ENCODE measurements at regions not wholly inside any gene's neighbourhood (a gene's known extent, or its start where the extent isn't known, plus 50 kb on each side); places are given as distances from the start of the nearest gene placed in this dataset.

DNA sequence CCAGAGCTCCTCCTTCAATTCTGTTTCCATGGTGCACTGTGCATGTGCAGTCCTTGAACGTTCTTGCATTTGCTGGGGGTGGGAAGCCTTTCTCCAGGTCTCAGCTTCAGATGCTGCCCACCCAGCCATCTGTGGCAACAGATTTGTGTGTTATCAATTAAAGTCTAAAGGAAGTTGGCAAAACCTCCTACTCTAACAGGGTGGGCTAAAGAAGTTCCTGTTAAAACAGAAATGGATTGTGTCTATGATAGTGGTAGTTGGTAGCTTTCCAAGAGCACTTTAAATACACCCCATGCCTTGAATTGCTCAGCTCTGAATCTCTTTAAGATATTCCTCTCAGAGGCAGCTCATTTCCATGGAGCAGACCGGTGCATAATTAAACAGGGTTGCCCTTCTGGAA is 488.0 kb upstream of the SUCLG2 start:
- Mint-ChIP-seq H3K4me1 (ENCODE audit: low read depth, unreplicated experiment) (no peaks in the 10 kb centered on the region), H3K27ac (ENCODE audit: unreplicated experiment) (no peak overlapping the region)

DNA sequence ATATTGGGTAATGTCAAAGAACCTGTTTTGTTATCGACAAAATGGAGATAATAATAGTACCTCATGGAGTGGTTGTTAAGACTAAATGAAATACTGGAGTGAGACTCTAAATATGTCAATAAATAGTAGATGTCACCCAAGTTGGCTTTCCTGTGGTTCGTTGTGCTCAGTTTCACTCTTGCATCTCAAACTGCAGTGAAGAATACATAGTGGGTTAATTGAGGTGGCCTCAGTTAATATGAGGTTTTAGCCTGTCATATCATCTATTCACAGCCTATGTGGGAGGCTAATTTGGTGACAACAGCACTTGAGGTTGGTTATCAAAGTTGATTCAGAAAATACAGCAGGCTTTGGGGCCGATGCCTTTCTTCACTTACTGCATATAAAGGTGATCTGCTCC is 485.5 kb upstream of the SUCLG2 start:
- no peak overlapping the region for H3K27ac Mint-ChIP-seq (ENCODE audit: unreplicated experiment)
- no peaks in the 10 kb centered on the region for H3K9me3 Mint-ChIP-seq (ENCODE audit: unreplicated experiment)

More for the DNA sequence above, 488.0 kb upstream of the SUCLG2 start:
- H3K27me3 Mint-ChIP-seq (ENCODE audit: unreplicated experiment): no peaks in the 10 kb centered on the region
- no peaks in the 10 kb centered on the region for H3K9me3 Mint-ChIP-seq (ENCODE audit: unreplicated experiment)
- DNase-seq: no peak
- no peak overlapping the region for H3K4me3 Mint-ChIP-seq (ENCODE audit: unreplicated experiment)
- TF ChIP-seq, protein P1, sequence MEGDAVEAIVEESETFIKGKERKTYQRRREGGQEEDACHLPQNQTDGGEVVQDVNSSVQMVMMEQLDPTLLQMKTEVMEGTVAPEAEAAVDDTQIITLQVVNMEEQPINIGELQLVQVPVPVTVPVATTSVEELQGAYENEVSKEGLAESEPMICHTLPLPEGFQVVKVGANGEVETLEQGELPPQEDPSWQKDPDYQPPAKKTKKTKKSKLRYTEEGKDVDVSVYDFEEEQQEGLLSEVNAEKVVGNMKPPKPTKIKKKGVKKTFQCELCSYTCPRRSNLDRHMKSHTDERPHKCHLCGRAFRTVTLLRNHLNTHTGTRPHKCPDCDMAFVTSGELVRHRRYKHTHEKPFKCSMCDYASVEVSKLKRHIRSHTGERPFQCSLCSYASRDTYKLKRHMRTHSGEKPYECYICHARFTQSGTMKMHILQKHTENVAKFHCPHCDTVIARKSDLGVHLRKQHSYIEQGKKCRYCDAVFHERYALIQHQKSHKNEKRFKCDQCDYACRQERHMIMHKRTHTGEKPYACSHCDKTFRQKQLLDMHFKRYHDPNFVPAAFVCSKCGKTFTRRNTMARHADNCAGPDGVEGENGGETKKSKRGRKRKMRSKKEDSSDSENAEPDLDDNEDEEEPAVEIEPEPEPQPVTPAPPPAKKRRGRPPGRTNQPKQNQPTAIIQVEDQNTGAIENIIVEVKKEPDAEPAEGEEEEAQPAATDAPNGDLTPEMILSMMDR (IDR thresholded peaks at IDR 0.05; ENCODE audit: partially characterized antibody, unreplicated experiment): no peak
- H3K36me3 Mint-ChIP-seq (ENCODE audit: unreplicated experiment): no peaks in the 10 kb centered on the region

DNA sequence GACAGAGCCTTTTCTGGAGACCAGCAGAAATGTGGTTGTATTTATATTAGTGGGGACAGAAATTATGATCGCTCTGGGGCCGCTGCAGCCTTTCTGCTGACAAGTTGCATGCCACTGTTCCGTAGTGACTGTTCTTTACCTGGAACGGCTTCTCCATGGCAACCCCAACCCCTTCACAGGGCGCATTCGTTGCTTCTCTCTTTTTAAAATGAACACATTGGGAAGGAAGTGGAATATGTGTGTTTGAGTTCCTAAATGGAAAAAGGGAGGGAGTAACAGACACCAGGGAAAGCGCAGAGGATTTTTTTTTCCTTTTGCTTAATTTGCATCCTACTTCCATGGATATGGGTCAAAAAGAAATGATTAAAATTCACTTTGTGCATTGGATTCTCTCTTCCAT is 482.0 kb upstream of the SUCLG2 start:
- Mint-ChIP-seq H3K4me1 (ENCODE audit: low read depth, unreplicated experiment) (no peaks in the 10 kb centered on the region), H3K36me3 (ENCODE audit: unreplicated experiment) (no peaks in the 10 kb centered on the region), H3K4me3 (ENCODE audit: unreplicated experiment) (no peak overlapping the region), H3K27ac (ENCODE audit: unreplicated experiment) (no peak overlapping the region), H3K9me3 (ENCODE audit: unreplicated experiment) (no peaks in the 10 kb centered on the region), H3K27me3 (ENCODE audit: unreplicated experiment) (peaks cover 3% of the 10 kb centered on the region)
- no peak for DNase-seq
- TF ChIP-seq, protein P1 (IDR thresholded peaks at IDR 0.05; ENCODE audit: partially characterized antibody, unreplicated experiment): no peak

More for the DNA sequence above, 485.5 kb upstream of the SUCLG2 start:
- H3K36me3 Mint-ChIP-seq (ENCODE audit: unreplicated experiment): no peaks in the 10 kb centered on the region
- H3K4me3 Mint-ChIP-seq (ENCODE audit: unreplicated experiment): no peak overlapping the region
- no peaks in the 10 kb centered on the region for H3K4me1 Mint-ChIP-seq (ENCODE audit: low read depth, unreplicated experiment)
- TF ChIP-seq, protein P1 (IDR thresholded peaks at IDR 0.05; ENCODE audit: partially characterized antibody, unreplicated experiment): no peak
- H3K27me3 Mint-ChIP-seq (ENCODE audit: unreplicated experiment): no peaks in the 10 kb centered on the region
- no peak for DNase-seq

DNA sequence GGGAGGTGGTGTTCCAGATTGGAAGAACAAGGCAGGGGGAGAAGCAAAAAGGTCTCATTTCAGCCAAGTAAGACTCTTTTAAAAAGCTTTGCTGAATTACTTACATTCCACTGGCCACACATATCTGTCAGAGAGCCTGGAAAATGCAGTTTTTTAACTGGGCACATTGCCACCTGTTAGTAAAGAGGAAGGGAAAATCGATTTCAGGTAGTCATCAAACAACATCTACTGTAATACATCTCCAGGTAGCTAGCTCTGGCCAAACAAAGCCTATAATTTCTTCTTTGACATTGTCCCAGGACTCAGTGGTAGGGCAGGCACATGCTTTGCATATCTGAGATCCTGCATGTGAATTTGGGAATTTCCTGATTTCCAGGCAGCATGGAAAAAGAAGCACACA is 480.7 kb upstream of the SUCLG2 start:
- no peaks in the 10 kb centered on the region for H3K9me3 Mint-ChIP-seq (ENCODE audit: unreplicated experiment)
- no peaks in the 10 kb centered on the region for H3K36me3 Mint-ChIP-seq (ENCODE audit: unreplicated experiment)
- H3K27me3 Mint-ChIP-seq (ENCODE audit: unreplicated experiment): peaks cover 5% of the 10 kb centered on the region
- H3K4me1 Mint-ChIP-seq (ENCODE audit: low read depth, unreplicated experiment): no peaks in the 10 kb centered on the region
- H3K4me3 Mint-ChIP-seq (ENCODE audit: unreplicated experiment): no peak overlapping the region
- no peak overlapping the region for H3K27ac Mint-ChIP-seq (ENCODE audit: unreplicated experiment)
- no peak for DNase-seq
- TF ChIP-seq, protein P1 (IDR thresholded peaks at IDR 0.05; ENCODE audit: partially characterized antibody, unreplicated experiment): no peak

DNA sequence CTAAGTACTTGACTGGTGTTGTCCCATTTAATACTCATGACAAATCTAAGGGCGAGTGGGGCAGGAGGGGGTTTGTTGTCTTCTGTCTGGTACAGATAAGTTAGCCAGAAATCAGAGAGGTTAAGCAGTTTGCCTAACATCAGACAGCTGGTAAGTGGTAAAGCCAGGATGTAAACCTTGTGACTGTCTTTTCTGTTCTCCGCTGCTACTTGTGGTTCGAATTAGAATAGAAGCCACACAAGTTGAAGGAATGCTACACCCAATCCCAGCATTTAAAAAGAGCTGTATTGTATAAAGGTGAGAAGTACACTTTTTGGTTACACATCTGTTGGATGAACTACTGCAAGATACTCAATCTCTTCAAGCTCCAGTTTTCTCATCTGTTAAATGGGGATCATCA is 474.7 kb upstream of the SUCLG2 start:
- DNase-seq: no peak

More for the DNA sequence above, 474.7 kb upstream of the SUCLG2 start:
- TF ChIP-seq, protein P1 (IDR thresholded peaks at IDR 0.05; ENCODE audit: partially characterized antibody, unreplicated experiment): no peak
- H3K36me3 Mint-ChIP-seq (ENCODE audit: unreplicated experiment): no peaks in the 10 kb centered on the region
- H3K27ac Mint-ChIP-seq (ENCODE audit: unreplicated experiment): no peak overlapping the region
- H3K4me3 Mint-ChIP-seq (ENCODE audit: unreplicated experiment): no peak overlapping the region
- peaks cover 8% of the 10 kb centered on the region for H3K27me3 Mint-ChIP-seq (ENCODE audit: unreplicated experiment)
- H3K4me1 Mint-ChIP-seq (ENCODE audit: low read depth, unreplicated experiment): no peaks in the 10 kb centered on the region
- H3K9me3 Mint-ChIP-seq (ENCODE audit: unreplicated experiment): no peaks in the 10 kb centered on the region
